ENCODE measurements at regions not wholly inside any gene's neighbourhood (a gene's known extent, or its start where the extent isn't known, plus 50 kb on each side); places are given as distances from the start of the nearest gene placed in this dataset.

GRCh38 chrX:147710301-147710700, 201.4 kb upstream of the FMR1 start:
- Histone ChIP-seq H3K4me3 (ENCODE audit: low read length) (no peak overlapping the region), H3K27me3 (ENCODE audit: control insufficient read depth, insufficient read depth, low read length, poor library complexity, severe bottlenecking) (peaks cover 9% of the 10 kb centered on the region), H3K4me1 (ENCODE audit: control insufficient read depth, insufficient read depth, low read length) (no peaks in the 10 kb centered on the region), H3K27ac (ENCODE audit: low read depth, low read length) (no peak overlapping the region), H3K36me3 (ENCODE audit: control insufficient read depth, insufficient read depth, low read length) (no peaks in the 10 kb centered on the region), H3K9ac (ENCODE audit: extremely low read depth, low read length, poor library complexity, severe bottlenecking) (no peak overlapping the region), H3K9me3 (ENCODE audit: control insufficient read depth, low read length) (no peaks in the 10 kb centered on the region)
- H3K4me1 Mint-ChIP-seq = peaks cover 3% of the 10 kb centered on the region
- no peak for DNase-seq
- no peak overlapping the region for H3K27ac Mint-ChIP-seq
- TF ChIP-seq, protein P1, sequence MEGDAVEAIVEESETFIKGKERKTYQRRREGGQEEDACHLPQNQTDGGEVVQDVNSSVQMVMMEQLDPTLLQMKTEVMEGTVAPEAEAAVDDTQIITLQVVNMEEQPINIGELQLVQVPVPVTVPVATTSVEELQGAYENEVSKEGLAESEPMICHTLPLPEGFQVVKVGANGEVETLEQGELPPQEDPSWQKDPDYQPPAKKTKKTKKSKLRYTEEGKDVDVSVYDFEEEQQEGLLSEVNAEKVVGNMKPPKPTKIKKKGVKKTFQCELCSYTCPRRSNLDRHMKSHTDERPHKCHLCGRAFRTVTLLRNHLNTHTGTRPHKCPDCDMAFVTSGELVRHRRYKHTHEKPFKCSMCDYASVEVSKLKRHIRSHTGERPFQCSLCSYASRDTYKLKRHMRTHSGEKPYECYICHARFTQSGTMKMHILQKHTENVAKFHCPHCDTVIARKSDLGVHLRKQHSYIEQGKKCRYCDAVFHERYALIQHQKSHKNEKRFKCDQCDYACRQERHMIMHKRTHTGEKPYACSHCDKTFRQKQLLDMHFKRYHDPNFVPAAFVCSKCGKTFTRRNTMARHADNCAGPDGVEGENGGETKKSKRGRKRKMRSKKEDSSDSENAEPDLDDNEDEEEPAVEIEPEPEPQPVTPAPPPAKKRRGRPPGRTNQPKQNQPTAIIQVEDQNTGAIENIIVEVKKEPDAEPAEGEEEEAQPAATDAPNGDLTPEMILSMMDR (conservative IDR thresholded peaks at IDR 0.05) = no peak
- H3K9me3 Mint-ChIP-seq = peaks cover 35% of the 10 kb centered on the region
- H3K27me3 Mint-ChIP-seq (ENCODE audit: insufficient read depth) = peaks cover 60% of the 10 kb centered on the region
- no peak overlapping the region for H3K4me3 Mint-ChIP-seq
- H3K36me3 Mint-ChIP-seq (ENCODE audit: low read depth) = no peaks in the 10 kb centered on the region
- 6% methylated on average over 2 of the region's 2 CpGs; no CpG with 5 or more reads in 1 of the 2 experiments for WGBS, 2 experiments (ENCODE audit: insufficient coverage in 1 of 2, insufficient read length in 1 of 2)

- TF ChIP-seq, protein P1 (conservative IDR thresholded peaks at IDR 0.05) = no peak
- H3K36me3 Mint-ChIP-seq (ENCODE audit: low read depth) = no peaks in the 10 kb centered on the region
- no peak overlapping the region for H3K4me3 ChIP-seq (ENCODE audit: low read length)
- no peaks in the 10 kb centered on the region for H3K9me3 ChIP-seq (ENCODE audit: control insufficient read depth, low read length)
- H3K27ac Mint-ChIP-seq = no peak overlapping the region
- H3K4me3 Mint-ChIP-seq = no peak overlapping the region
- peaks cover 7% of the 10 kb centered on the region for H3K4me1 Mint-ChIP-seq
- H3K27me3 ChIP-seq (ENCODE audit: control insufficient read depth, insufficient read depth, low read length, poor library complexity, severe bottlenecking) = no peaks in the 10 kb centered on the region
- no peak overlapping the region for H3K27ac ChIP-seq (ENCODE audit: low read depth, low read length)
- peaks cover 19% of the 10 kb centered on the region for H3K27me3 Mint-ChIP-seq (ENCODE audit: insufficient read depth)
- H3K36me3 ChIP-seq (ENCODE audit: control insufficient read depth, insufficient read depth, low read length) = no peaks in the 10 kb centered on the region
- peaks cover 43% of the 10 kb centered on the region for H3K9me3 Mint-ChIP-seq
- no peak for DNase-seq
- H3K4me1 ChIP-seq (ENCODE audit: control insufficient read depth, insufficient read depth, low read length) = no peaks in the 10 kb centered on the region
- no peak overlapping the region for H3K9ac ChIP-seq (ENCODE audit: extremely low read depth, low read length, poor library complexity, severe bottlenecking)
- 75 to 100% methylated on average over 1 of the region's 2 CpGs for WGBS, 2 experiments (ENCODE audit: insufficient coverage in 1 of 2, insufficient read length in 1 of 2)
These were observed 178.3 kb upstream of the FMR1 start for GRCh38 chrX:147733369-147733768.

GRCh38 chrX:147735364-147735763, 176.4 kb upstream of the FMR1 start:
- Mint-ChIP-seq H3K36me3 (ENCODE audit: low read depth) (no peaks in the 10 kb centered on the region), H3K9me3 (peaks cover 36% of the 10 kb centered on the region), H3K27me3 (ENCODE audit: insufficient read depth) (peaks cover 16% of the 10 kb centered on the region), H3K4me3 (no peak overlapping the region), H3K27ac (no peak overlapping the region), H3K4me1 (peaks cover 3% of the 10 kb centered on the region)
- no peak for DNase-seq
- Histone ChIP-seq H3K36me3 (ENCODE audit: control insufficient read depth, insufficient read depth, low read length) (no peaks in the 10 kb centered on the region), H3K27me3 (ENCODE audit: control insufficient read depth, insufficient read depth, low read length, poor library complexity, severe bottlenecking) (no peaks in the 10 kb centered on the region), H3K4me3 (ENCODE audit: low read length) (no peak overlapping the region), H3K27ac (ENCODE audit: low read depth, low read length) (no peak overlapping the region), H3K4me1 (ENCODE audit: control insufficient read depth, insufficient read depth, low read length) (no peaks in the 10 kb centered on the region), H3K9me3 (ENCODE audit: control insufficient read depth, low read length) (no peaks in the 10 kb centered on the region), H3K9ac (ENCODE audit: extremely low read depth, low read length, poor library complexity, severe bottlenecking) (no peak overlapping the region)
- TF ChIP-seq, protein P1 (conservative IDR thresholded peaks at IDR 0.05) = no peak
